Stimulated activated naive CD4-positive, alpha-beta T cell treated with Interleukin-2 at 50 U/mL for 16 hours (primary cell): ENCODE measurements at regions not wholly inside any gene's neighbourhood (a gene's known extent, or its start where the extent isn't known, plus 50 kb on each side); places are given as distances from the start of the nearest gene placed in this dataset.

ENCODE experiments used
- DNase-seq: peaks from one replicate; lab custom pipeline; 2025; lab: John Stamatoyannopoulos, UW

- DNase-seq, result no peak
These were observed 64.3 kb downstream of the DMRTA2 start for GRCh38 chr1:50358962-50359361.

- no peak for DNase-seq
These were observed 66.1 kb downstream of the DMRTA2 start for GRCh38 chr1:50357186-50357585.

DNA sequence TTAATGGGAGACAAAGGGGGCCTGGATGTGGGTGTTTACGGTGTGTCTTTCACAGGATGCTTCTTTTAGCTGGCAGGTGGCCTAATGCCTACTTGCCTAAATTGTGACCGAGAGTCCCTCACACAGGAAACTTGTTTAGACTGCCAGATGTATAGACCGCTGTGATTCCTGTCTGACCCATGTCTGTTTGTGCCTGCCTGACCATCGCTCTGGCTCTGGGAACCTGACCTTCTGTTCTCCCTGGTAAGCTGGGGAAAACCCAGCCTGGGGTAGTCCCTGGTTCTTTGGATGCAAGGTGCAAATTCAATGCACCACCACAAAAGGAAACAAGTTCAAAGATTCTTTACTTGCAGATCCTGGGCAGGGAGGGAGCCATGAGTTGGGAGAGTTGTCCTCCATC is 68.4 kb downstream of the DMRTA2 start:
- DNase-seq, result no peak

- no peak for DNase-seq
These were observed 70.8 kb downstream of the DMRTA2 start for GRCh38 chr1:50352428-50352827.

GRCh38 chr1:50350868-50351267 is 72.4 kb downstream of the DMRTA2 start:
- no peak for DNase-seq

DNA sequence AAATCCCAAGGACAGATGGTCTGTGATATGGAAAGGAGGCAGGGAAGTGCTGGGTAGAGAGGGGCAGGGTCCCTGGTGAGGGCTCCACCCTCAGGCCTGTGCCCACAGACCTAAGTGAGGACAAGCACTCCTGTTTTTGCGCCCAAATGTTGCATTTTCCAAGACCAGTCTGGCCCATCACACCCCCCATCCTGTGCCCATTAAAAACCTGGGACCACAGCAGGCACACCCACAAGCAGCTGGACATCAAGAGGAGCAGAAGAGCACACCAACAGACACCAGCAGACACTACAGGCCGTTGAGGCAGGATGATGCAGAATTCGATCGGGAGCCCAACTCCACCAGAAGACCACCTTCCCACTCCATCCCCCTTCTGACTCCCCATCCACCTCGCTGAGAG is 72.8 kb downstream of the DMRTA2 start:
- no peak for DNase-seq

DNA sequence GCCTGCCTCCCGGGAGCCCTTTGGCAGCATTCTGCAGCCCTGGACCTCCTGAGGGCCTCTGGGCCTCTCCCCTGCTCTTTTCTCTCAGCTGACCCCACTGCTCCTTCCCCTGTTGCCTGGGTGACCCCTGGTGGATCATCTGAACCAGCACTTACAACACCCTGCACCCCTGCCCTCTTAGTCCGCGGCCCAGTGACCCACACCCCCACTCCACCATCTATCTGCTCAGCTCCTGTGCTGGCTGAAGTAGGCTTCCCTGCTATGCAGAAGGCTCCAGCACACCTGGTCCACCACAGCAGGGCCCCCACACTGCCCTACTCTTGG is 74.0 kb downstream of the DMRTA2 start:
- no peak for DNase-seq

DNA sequence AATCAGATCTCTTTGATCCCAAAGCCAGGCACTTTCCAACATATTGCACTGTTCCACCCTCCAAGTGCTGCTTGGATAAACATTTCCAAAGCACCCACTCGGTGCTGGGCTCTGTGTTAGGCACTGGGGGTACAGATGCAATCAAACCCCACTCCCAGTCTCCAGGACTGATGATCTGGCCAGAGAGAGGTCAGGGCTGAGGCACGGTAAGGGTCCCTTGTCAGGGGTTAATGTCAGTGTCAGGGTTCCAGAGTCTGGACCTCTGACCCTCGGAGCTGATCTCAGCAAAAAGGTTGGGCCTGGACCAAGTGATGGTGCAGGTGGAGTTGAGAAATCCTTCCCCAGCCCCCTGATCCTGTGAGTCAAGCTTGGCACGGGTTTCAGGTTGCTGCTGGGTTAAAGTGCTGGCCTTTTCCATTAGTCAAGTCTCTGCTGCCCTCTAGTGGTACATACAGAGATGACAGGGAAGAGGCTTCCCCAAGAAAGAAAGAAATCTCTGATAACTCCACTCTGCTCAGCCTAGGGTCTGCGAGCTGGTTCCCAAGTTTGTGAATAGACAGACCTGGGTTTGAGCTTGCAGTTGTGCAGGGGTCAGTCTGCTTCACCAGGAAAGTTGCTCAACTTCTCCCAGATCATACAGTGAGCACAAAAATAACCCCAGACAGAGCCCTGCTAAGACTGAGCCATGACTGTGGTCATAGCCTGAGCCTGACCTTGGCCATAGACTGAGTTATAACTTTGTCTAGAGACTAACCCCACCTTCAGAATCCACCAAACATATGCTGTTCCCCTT is 74.6 kb downstream of the DMRTA2 start:
- peak; percentile 2 for DNase-seq

- DNase-seq, result no peak
These were observed 75.3 kb downstream of the DMRTA2 start for GRCh38 chr1:50347933-50348332.

DNA sequence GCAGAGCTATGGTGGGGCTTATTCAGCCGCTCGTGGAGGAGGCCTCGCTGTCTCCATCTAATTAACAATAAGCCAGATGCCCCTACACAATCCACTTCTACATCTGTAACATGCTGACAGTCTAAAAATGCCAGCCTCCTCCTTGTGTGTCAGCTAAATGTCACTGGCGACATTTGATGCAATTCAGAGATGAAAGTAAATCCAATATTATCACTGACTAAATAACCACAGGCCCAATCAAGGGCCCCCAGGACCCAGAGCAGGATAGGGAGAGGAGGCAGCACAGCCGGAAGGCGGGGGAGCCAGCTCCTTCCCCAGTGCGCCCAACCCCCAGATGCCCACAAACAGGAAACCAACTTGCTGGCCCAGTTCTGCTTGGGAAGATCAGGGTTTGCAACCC is 76.6 kb downstream of the DMRTA2 start:
- DNase-seq, result no peak

- DNase-seq, result no peak
These were observed 79.9 kb downstream of the DMRTA2 start for GRCh38 chr1:50343323-50343722.

GRCh38 chr1:50342525-50342924 is 80.7 kb downstream of the DMRTA2 start:
- DNase-seq, result no peak

- DNase-seq, result no peak
These were observed 88.2 kb downstream of the DMRTA2 start for GRCh38 chr1:50335036-50335435.

DNA sequence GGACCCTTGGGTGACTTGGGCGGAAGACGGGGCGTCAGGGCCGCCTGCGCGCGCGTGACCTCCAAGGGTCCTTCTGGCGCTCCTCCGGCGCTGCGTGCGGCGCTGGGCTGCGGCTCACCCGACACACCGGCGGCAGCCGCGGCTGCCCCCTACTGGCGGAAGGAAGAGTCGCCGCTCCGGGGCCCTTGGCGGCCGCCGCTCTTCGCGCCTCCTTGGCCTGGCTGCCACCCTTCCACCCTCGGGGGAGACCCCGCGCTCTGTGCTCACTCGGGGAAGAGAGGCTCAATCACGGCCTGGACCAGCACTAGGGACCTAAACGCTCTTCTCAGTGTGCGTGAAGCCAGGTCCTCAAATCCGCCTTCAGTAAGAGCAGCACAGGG is 89.7 kb downstream of the DMRTA2 start:
- DNase-seq, result peak; percentile 31

GRCh38 chr1:50332941-50333594 is 90.2 kb downstream of the DMRTA2 start:
- peak; percentile 17 for DNase-seq

DNA sequence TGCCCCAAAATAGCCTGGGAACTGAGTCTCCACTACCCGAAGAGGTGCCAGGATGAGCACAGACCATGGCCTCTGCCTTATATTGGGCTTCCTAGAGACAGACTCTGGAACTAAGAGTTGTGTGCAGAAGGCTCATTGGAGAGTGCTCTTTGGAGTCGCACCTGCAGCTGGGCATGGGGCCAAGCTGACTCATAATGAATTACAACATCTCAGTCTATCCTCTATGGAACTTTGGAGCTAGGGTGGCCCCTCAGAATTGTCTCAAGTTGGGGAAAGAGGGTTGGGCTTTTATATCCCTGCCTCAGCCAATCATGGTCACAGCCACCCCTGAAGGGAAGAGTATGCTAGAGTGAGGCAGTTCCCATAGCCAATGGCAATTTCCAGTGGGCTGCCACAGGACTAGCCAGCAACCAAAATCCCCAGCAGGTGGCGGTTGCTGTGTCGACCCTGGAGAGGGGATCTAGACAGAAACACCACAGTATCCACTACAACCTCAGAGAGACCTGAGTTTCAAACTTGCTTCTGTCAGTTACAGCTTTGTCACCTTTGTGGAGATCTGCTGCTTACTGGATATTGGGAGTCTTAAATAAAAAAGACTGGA is 93.8 kb downstream of the DMRTA2 start:
- no peak for DNase-seq

DNA sequence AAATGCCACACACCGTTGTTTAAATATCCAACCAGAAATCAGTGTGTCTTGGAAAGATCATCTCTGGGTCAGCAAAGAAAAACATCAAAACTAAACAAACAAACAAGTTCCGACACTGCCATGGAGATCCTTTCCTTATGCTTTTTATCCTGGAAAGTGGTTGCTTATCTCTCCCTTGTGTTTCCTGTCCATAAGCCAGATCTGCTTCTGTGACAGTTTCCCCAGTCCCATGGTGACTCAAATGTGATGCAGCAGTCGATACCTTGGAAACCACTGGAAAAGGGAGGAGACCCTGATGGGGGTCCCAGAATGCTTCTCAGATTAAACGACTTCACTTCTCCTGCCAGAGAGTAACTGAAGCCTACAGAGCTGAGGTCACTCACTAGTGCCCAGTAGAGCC is 94.7 kb downstream of the DMRTA2 start:
- no peak for DNase-seq

DNA sequence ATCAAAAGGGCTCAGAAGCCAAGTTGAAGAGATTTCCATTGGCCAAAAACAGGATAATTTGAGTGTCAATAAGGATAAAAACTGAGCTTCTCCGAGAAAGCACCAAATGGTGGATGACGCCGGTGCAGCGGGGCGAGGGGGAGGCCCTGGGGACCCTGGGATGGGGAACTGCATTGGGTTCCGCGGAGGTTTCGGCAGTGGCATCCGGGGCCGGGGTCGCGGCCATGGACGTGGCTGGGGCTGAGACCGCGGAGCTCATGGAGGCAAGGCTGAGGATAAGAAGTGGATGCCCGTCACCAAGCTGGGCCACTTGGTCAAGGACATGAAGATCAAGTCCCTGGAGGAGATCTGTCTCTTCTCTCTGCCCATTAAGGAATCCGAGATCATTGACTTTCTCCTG is 97.2 kb downstream of the DMRTA2 start:
- DNase-seq, result no peak

DNA sequence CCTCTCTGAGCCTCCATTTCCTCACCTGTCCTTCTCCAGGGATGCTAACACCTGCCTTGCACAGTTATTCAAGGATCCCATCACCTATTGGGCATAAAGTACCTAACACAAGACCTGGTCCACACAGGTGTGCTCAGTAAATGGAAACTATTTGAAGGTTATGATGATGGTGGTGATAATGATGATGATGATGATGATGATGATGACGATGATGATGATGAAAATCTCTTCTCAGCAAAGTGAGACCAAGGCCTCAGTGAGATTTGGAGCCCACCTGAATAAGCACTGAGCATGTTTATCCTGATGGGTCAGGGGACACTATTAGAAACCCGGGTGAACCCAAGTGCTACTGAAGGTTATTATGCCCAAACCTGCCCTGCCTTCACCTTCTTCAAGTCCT is 100.7 kb downstream of the DMRTA2 start:
- DNase-seq, result no peak

- no peak for DNase-seq
These were observed 104.8 kb downstream of the DMRTA2 start for GRCh38 chr1:50318428-50318827.

- DNase-seq, result no peak
These were observed 114.4 kb downstream of the DMRTA2 start for GRCh38 chr1:50308878-50309277.

GRCh38 chr1:50305808-50306207 is 117.4 kb downstream of the DMRTA2 start:
- DNase-seq, result no peak

- DNase-seq, result no peak
These were observed 122.9 kb downstream of the DMRTA2 start for GRCh38 chr1:50300297-50300696.

- DNase-seq, result no peak
These were observed 127.7 kb downstream of the DMRTA2 start for GRCh38 chr1:50295566-50295965.
